ENCODE measurements at regions not wholly inside any gene's neighbourhood (a gene's known extent, or its start where the extent isn't known, plus 50 kb on each side); places are given as distances from the start of the nearest gene placed in this dataset.

- DNase-seq, result no peak
Measured at GRCh38 chr7:121488111-121488650, 92.1 kb upstream of the FAM3C start.

DNA sequence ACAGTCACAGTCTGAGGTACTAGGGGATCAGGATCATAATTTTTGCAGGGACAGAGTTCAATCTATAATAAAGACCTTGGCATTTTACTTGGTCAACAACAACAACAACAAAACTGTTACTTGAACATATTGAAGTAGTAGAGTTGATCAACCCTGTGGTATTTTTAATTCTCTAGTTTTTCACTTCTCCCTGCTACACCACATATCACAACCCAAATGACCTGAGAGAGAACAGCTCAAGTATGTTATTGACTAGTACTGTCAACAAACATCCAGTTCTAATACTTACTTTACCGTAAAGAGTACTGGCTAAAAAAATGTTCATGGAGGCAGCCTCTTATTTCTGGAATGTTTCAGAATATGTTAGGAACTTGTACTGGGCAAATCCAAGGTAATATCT lies 90.5 kb upstream of the FAM3C start:
- DNase-seq, result no peak

DNA sequence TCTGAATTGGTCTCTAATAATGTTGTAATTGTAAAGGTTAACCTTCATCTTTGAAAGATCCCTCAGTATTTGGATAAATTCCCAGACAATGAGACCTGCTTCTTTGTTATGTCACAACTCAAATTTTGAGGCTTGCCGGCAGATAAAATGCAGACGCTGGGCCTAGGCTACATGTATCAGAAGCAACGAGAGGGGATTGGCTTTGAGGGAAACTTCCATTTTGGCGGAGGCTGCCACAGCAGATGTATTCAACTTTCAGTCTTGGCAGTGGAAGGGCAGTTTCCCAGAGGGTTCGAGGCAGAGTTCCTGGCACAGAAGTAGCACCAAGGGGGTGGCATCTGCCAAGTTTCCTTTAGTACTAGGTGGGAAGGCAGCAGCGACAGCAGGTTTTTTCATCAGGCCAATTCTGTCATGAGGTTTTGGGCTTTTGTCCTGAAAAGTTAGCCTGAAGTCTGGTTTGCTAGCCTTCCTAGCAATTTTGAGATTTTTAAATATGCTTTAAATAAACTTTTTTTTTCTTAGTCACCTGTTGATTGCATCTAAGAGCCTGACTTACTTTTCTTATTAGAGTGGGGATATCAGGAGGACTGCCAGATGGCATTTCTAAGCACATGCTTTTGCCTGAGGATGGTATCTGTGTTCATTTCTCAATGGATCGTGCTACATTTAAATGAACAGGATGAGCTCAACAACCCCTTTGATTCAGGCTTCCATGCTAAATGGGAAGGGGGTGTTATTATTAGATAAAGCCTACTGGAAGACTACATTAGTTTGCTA lies 89.5 kb upstream of the FAM3C start:
- no peak for DNase-seq

DNA sequence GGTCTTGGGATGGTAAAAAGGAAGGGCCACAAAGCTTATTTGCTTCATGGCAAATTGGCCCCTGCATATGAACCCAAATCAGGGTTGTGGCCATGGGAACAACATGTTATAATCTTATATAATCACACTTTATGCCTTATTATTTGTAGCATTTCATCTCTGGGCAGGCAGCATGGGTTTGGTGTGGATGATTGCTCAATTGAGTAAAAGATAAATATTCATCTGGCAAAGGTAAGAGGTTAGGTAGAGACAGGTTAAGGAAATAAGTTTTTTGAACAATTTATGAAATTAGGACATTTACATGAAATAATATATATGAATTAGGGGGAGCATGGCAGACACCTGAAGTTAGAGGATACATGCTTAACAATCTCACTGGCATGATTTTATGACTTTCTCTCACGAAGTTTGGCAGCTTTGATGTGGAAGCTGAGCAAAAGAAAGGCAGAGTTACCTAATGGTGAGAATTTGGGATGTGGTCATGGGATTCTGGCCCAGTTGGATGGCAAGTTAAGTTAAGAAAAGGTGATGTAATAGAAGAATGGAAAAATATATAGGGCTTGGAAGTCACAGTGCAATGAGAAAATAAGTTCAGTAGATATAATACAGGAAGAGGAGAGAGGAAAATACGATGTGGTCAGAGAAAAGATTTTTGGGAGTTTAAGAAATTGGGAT lies 88.1 kb upstream of the FAM3C start:
- no peak for DNase-seq

GRCh38 chr7:121480566-121481335 lies 84.6 kb upstream of the FAM3C start:
- DNase-seq, result no peak

DNA sequence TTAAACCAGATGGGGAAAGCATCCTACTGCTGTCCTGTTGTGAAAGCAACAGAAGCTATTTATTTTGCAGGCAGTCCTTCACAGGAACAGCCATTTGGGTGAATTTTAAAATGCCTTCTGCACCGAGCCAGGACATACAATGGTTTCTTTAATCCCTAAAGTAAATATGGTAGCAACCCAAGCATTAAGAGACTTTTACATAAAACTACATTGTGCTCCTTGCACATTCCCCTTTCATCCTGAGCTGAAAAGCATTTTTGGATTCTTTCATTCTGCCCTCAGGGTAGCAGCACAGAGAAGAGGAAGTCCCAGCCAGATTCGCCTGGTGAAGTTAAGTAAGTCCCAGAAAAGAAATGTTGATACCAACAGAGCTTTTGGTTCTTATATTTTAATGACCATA lies 84.0 kb upstream of the FAM3C start:
- DNase-seq, result no peak

DNA sequence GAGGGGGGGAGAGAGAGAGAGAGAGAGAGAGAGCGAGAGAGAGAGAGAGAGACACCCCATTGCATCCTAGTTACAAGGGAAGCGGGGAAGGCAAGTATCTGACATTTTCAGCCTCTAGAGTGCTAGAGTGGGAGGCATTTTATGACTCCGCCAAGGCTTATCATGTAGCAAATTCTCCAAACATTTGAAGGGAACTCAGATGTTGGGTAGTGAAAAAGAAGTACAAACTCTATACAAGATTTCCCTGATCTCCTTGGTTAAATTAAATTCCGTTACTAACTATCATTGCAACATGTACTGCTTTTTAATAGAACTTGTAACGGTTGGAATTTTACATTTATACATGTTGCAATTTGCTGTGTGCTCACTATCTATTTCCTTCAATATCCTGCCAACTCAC lies 83.4 kb upstream of the FAM3C start:
- no peak for DNase-seq

GRCh38 chr7:121475806-121476205 lies 79.7 kb upstream of the FAM3C start:
- DNase-seq, result no peak

DNA sequence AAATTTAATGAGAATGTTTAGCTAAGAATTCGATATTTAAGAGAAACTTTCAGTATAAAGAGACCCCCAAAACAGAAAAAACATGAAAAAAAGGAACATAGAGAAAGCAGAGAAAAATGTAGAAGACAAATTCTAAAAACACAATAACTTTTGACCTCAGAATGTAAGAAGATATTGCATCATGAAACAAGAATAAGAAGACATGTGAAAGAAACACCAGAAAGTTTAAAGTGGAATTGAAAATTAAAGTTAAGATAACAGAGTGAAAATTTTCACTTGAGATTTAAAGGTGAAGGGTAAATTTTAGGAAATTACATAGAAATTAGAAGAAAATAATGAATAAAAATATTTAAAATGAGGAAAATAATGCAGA lies 78.2 kb upstream of the FAM3C start:
- DNase-seq, result no peak

GRCh38 chr7:121473645-121474300 lies 77.7 kb upstream of the FAM3C start:
- no peak for DNase-seq

- no peak for DNase-seq
Measured at GRCh38 chr7:121466455-121466854, 70.3 kb upstream of the FAM3C start.

DNA sequence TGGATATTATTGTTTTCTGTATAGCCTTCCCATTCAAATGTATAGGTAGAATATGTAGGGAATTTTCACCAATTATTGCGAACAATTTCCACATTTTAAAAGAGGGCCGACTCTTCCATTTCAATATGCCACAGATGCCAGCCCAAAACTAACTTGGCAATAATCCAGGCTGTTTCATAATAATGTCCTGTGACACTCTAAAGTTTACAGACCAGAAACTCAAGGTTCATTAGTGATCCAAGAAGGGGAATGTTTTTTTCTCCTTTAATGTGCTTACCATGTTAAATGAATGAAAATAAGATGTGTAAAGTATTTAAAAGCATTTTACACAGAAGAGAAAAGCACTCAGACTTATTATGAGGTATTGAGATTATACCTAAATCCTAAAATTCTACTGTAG lies 63.0 kb upstream of the FAM3C start:
- DNase-seq, result no peak

GRCh38 chr7:121456785-121457359 lies 60.8 kb upstream of the FAM3C start:
- no peak for DNase-seq

- DNase-seq, result no peak
Measured at GRCh38 chr7:121456015-121456414, 59.9 kb upstream of the FAM3C start.

- DNase-seq, result no peak
Measured at GRCh38 chr7:121452389-121452788, 56.3 kb upstream of the FAM3C start.

DNA sequence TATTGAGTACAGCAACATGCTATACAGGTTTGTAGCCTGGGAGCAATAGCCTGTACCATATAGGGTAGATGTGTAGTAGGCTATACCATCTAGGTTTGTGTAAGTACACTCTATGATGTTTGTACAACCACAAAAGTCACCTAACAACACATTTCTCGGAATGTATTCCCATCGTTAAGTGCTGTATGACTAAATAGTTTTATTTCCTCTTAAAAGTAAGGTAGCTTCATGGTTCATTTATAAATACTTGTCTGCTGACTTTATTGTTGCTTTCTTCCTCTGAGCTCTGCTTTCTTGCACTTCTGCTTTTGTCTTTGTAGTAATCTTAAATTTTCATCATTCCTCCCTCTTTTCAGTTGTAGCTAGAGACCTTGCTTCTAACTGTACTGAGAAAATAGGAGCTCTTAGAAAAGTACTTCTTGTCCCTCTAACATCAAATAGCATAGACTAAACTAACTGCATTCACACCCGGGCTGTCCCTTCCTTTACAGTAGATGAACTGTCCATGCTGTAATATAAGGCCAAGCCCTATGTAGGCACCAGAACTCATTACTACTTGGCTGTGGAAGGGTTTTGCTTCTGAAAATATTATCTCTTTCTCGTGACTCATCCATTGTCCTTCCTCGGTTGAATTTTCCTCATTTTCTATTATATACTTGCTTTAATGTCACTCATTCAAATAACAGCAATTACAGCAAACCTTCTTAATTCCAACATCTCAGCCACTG lies 55.4 kb upstream of the FAM3C start:
- DNase-seq, result no peak

- DNase-seq, result no peak
Measured at GRCh38 chr7:121450631-121451198, 54.6 kb upstream of the FAM3C start.

DNA sequence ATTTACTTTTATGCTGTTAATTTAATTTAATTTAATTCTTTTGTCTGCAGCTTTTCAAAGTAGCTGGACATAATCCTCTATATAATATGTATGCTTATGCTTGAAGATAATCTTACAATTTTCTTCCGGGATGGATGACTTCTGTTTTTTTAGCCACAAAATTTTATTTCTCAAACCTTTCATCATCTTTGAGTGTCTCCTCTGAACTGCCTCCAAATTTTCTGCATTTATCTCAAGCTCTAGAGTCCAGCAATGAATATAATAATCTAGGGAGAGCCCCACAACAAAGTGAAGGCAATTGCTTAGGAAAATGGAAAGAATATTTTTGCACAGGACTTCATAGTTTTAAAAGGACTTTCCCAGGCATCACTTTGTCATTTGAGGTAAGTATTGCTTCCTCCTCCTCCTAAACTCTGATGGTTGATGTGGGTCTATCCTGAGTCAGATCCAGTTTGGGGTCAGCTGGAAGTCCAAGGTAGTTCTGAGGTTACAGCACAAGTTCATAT lies 53.7 kb upstream of the FAM3C start:
- no peak for DNase-seq

GRCh38 chr7:121449329-121449728 lies 53.2 kb upstream of the FAM3C start:
- no peak for DNase-seq

- DNase-seq, result no peak
Measured at GRCh38 chr7:121448429-121448828, 52.3 kb upstream of the FAM3C start.

DNA sequence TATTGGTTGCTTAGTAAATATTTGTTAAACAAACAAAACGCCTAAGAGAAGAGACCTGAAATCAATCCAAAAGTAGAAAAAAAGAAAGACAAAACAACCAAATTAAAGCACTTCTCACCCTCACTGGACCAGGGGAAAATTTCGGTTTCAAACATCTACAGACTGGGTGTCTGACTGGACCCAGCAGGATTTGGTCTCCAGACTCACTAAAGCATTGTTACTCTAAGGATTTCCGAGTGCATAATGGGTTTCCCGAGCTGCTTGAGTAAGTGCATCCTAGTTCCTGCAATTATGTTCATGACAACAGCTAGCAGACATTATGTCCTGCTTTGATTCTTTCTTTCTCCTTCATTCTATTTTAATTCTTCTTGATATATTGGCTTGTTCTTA lies 51.8 kb upstream of the FAM3C start:
- no peak for DNase-seq
